ENCODE measurements at regions not wholly inside any gene's neighbourhood (a gene's known extent, or its start where the extent isn't known, plus 50 kb on each side); places are given as distances from the start of the nearest gene placed in this dataset.

GRCh38 chr2:147588191-147588590 lies 256.6 kb upstream of the ACVR2A start:
- no peak for DNase-seq
- peaks cover 0 to 6% (median 0%) of the 10 kb centered on the region in 5 experiments for H3K9me3 ChIP-seq (ENCODE audit: control extremely low read depth in 1 of 5, control insufficient read depth in 4 of 5, insufficient read depth in 2 of 5, low read depth in 1 of 5, low read length in 4 of 5)
- ChIA-PET POLR2A (no interaction called here), CTCF (interaction anchor here (1.1 to 1.3 kb wide), 2 partner anchors 12 to 245 kb away, joined by 3 read pairs; no protein-coding TSS in a partner anchor)
- H3K4me1 ChIP-seq (ENCODE audit: control extremely low read depth in 1 of 4, control insufficient read depth in 4 of 4, insufficient read depth in 4 of 4, low read length in 3 of 4): no peaks in the 10 kb centered on the region
- H3K27ac ChIP-seq (ENCODE audit: insufficient read depth in 1 of 2, low read depth in 1 of 2, low read length in 2 of 2, poor library complexity in 1 of 2, severe bottlenecking in 2 of 2): no peak overlapping the region
- no peaks in the 10 kb centered on the region for H3K27me3 ChIP-seq (replicated peaks in 2 of 5; ENCODE audit: control insufficient read depth in 4 of 5, insufficient read depth in 5 of 5, low read length in 4 of 5)
- no peak overlapping the region for H3K4me3 ChIP-seq (ENCODE audit: control insufficient read depth in 1 of 7, extremely low read depth in 1 of 7, insufficient read depth in 4 of 7, low read depth in 2 of 7, low read length in 6 of 7)
- 100% methylated on average over 1 of the region's 2 CpGs for WGBS (ENCODE audit: insufficient coverage)
- H3K36me3 ChIP-seq (ENCODE audit: control insufficient read depth in 4 of 4, insufficient read depth in 4 of 4, low read length in 3 of 4): no peaks in the 10 kb centered on the region

- 95% methylated on average over 3 of the region's 3 CpGs for WGBS (ENCODE audit: insufficient coverage)
- CTCF ChIA-PET: no interaction called here
- Histone ChIP-seq H3K4me1 (ENCODE audit: control extremely low read depth in 1 of 4, control insufficient read depth in 4 of 4, insufficient read depth in 4 of 4, low read length in 3 of 4) (no peaks in the 10 kb centered on the region), H3K27ac (ENCODE audit: insufficient read depth in 1 of 2, low read depth in 1 of 2, low read length in 2 of 2, poor library complexity in 1 of 2, severe bottlenecking in 2 of 2) (no peak overlapping the region), H3K9me3 (ENCODE audit: control extremely low read depth in 1 of 5, control insufficient read depth in 4 of 5, insufficient read depth in 2 of 5, low read depth in 1 of 5, low read length in 4 of 5) (peaks cover 0 to 5% (median 0%) of the 10 kb centered on the region in 5 experiments), H3K4me3 (ENCODE audit: control insufficient read depth in 1 of 7, extremely low read depth in 1 of 7, insufficient read depth in 4 of 7, low read depth in 2 of 7, low read length in 6 of 7) (no peak overlapping the region), H3K27me3 (replicated peaks in 2 of 5; ENCODE audit: control insufficient read depth in 4 of 5, insufficient read depth in 5 of 5, low read length in 4 of 5) (no peaks in the 10 kb centered on the region), H3K36me3 (ENCODE audit: control insufficient read depth in 4 of 4, insufficient read depth in 4 of 4, low read length in 3 of 4) (no peaks in the 10 kb centered on the region)
- POLR2A ChIA-PET: no interaction called here
- no peak for DNase-seq
Measured at GRCh38 chr2:147578529-147578928, 266.3 kb upstream of the ACVR2A start.

GRCh38 chr2:147577998-147578380 lies 266.8 kb upstream of the ACVR2A start:
- ChIA-PET CTCF (no interaction called here), POLR2A (no interaction called here)
- Histone ChIP-seq H3K4me3 (ENCODE audit: control insufficient read depth in 1 of 7, extremely low read depth in 1 of 7, insufficient read depth in 4 of 7, low read depth in 2 of 7, low read length in 6 of 7) (no peak overlapping the region), H3K36me3 (ENCODE audit: control insufficient read depth in 4 of 4, insufficient read depth in 4 of 4, low read length in 3 of 4) (no peaks in the 10 kb centered on the region), H3K4me1 (ENCODE audit: control extremely low read depth in 1 of 4, control insufficient read depth in 4 of 4, insufficient read depth in 4 of 4, low read length in 3 of 4) (no peaks in the 10 kb centered on the region), H3K9me3 (ENCODE audit: control extremely low read depth in 1 of 5, control insufficient read depth in 4 of 5, insufficient read depth in 2 of 5, low read depth in 1 of 5, low read length in 4 of 5) (peaks cover 0 to 2% (median 0%) of the 10 kb centered on the region in 5 experiments), H3K27ac (ENCODE audit: insufficient read depth in 1 of 2, low read depth in 1 of 2, low read length in 2 of 2, poor library complexity in 1 of 2, severe bottlenecking in 2 of 2) (no peak overlapping the region), H3K27me3 (replicated peaks in 2 of 5; ENCODE audit: control insufficient read depth in 4 of 5, insufficient read depth in 5 of 5, low read length in 4 of 5) (no peaks in the 10 kb centered on the region)
- WGBS (ENCODE audit: insufficient coverage): 100% methylated on average over 1 of the region's 2 CpGs
- no peak for DNase-seq

GRCh38 chr2:147577323-147577997 lies 267.4 kb upstream of the ACVR2A start:
- Histone ChIP-seq H3K36me3 (ENCODE audit: control insufficient read depth in 4 of 4, insufficient read depth in 4 of 4, low read length in 3 of 4) (no peaks in the 10 kb centered on the region), H3K9me3 (ENCODE audit: control extremely low read depth in 1 of 5, control insufficient read depth in 4 of 5, insufficient read depth in 2 of 5, low read depth in 1 of 5, low read length in 4 of 5) (peaks cover 0 to 1% (median 0%) of the 10 kb centered on the region in 5 experiments), H3K4me1 (ENCODE audit: control extremely low read depth in 1 of 4, control insufficient read depth in 4 of 4, insufficient read depth in 4 of 4, low read length in 3 of 4) (no peaks in the 10 kb centered on the region), H3K27me3 (replicated peaks in 2 of 5; ENCODE audit: control insufficient read depth in 4 of 5, insufficient read depth in 5 of 5, low read length in 4 of 5) (no peaks in the 10 kb centered on the region), H3K27ac (ENCODE audit: insufficient read depth in 1 of 2, low read depth in 1 of 2, low read length in 2 of 2, poor library complexity in 1 of 2, severe bottlenecking in 2 of 2) (no peak overlapping the region), H3K4me3 (ENCODE audit: control insufficient read depth in 1 of 7, extremely low read depth in 1 of 7, insufficient read depth in 4 of 7, low read depth in 2 of 7, low read length in 6 of 7) (no peak overlapping the region)
- ChIA-PET CTCF (no interaction called here), POLR2A (no interaction called here)
- WGBS (ENCODE audit: insufficient coverage): 87% methylated on average over 7 of the region's 8 CpGs
- no peak for DNase-seq

- H3K9me3 ChIP-seq (ENCODE audit: control extremely low read depth in 1 of 5, control insufficient read depth in 4 of 5, insufficient read depth in 2 of 5, low read depth in 1 of 5, low read length in 4 of 5): peaks cover 0 to 8% (median 0%) of the 10 kb centered on the region in 5 experiments
- ChIA-PET POLR2A (no interaction called here), CTCF (no interaction called here)
- no peaks in the 10 kb centered on the region for H3K36me3 ChIP-seq (ENCODE audit: control insufficient read depth in 4 of 4, insufficient read depth in 4 of 4, low read length in 3 of 4)
- no CpG with 5 or more reads among the region's 3 CpGs for WGBS (ENCODE audit: insufficient coverage)
- no peaks in the 10 kb centered on the region for H3K27me3 ChIP-seq (replicated peaks in 2 of 5; ENCODE audit: control insufficient read depth in 4 of 5, insufficient read depth in 5 of 5, low read length in 4 of 5)
- no peak overlapping the region for H3K27ac ChIP-seq (ENCODE audit: insufficient read depth in 1 of 2, low read depth in 1 of 2, low read length in 2 of 2, poor library complexity in 1 of 2, severe bottlenecking in 2 of 2)
- H3K4me1 ChIP-seq (ENCODE audit: control extremely low read depth in 1 of 4, control insufficient read depth in 4 of 4, insufficient read depth in 4 of 4, low read length in 3 of 4): no peaks in the 10 kb centered on the region
- DNase-seq: no peak
- H3K4me3 ChIP-seq (ENCODE audit: control insufficient read depth in 1 of 7, extremely low read depth in 1 of 7, insufficient read depth in 4 of 7, low read depth in 2 of 7, low read length in 6 of 7): no peak overlapping the region
Measured at GRCh38 chr2:147575106-147575505, 269.7 kb upstream of the ACVR2A start.

- H3K36me3 ChIP-seq (ENCODE audit: control insufficient read depth in 4 of 4, insufficient read depth in 4 of 4, low read length in 3 of 4): no peaks in the 10 kb centered on the region
- POLR2A ChIA-PET: no interaction called here
- no peak overlapping the region for H3K4me3 ChIP-seq (ENCODE audit: control insufficient read depth in 1 of 7, extremely low read depth in 1 of 7, insufficient read depth in 4 of 7, low read depth in 2 of 7, low read length in 6 of 7)
- no peaks in the 10 kb centered on the region for H3K4me1 ChIP-seq (ENCODE audit: control extremely low read depth in 1 of 4, control insufficient read depth in 4 of 4, insufficient read depth in 4 of 4, low read length in 3 of 4)
- peaks cover 0 to 8% (median 0%) of the 10 kb centered on the region in 5 experiments for H3K9me3 ChIP-seq (ENCODE audit: control extremely low read depth in 1 of 5, control insufficient read depth in 4 of 5, insufficient read depth in 2 of 5, low read depth in 1 of 5, low read length in 4 of 5)
- no peaks in the 10 kb centered on the region for H3K27me3 ChIP-seq (replicated peaks in 2 of 5; ENCODE audit: control insufficient read depth in 4 of 5, insufficient read depth in 5 of 5, low read length in 4 of 5)
- no peak overlapping the region for H3K27ac ChIP-seq (ENCODE audit: insufficient read depth in 1 of 2, low read depth in 1 of 2, low read length in 2 of 2, poor library complexity in 1 of 2, severe bottlenecking in 2 of 2)
- DNase-seq: no peak
- CTCF ChIA-PET: no interaction called here
- WGBS (ENCODE audit: insufficient coverage): 100% methylated on average over 2 of the region's 2 CpGs
Measured at GRCh38 chr2:147572622-147573021, 272.2 kb upstream of the ACVR2A start.

- Histone ChIP-seq H3K27me3 (replicated peaks in 2 of 5; ENCODE audit: control insufficient read depth in 4 of 5, insufficient read depth in 5 of 5, low read length in 4 of 5) (no peaks in the 10 kb centered on the region), H3K4me1 (ENCODE audit: control extremely low read depth in 1 of 4, control insufficient read depth in 4 of 4, insufficient read depth in 4 of 4, low read length in 3 of 4) (no peaks in the 10 kb centered on the region), H3K4me3 (ENCODE audit: control insufficient read depth in 1 of 7, extremely low read depth in 1 of 7, insufficient read depth in 4 of 7, low read depth in 2 of 7, low read length in 6 of 7) (no peak overlapping the region), H3K27ac (ENCODE audit: insufficient read depth in 1 of 2, low read depth in 1 of 2, low read length in 2 of 2, poor library complexity in 1 of 2, severe bottlenecking in 2 of 2) (no peak overlapping the region), H3K36me3 (ENCODE audit: control insufficient read depth in 4 of 4, insufficient read depth in 4 of 4, low read length in 3 of 4) (no peaks in the 10 kb centered on the region), H3K9me3 (ENCODE audit: control extremely low read depth in 1 of 5, control insufficient read depth in 4 of 5, insufficient read depth in 2 of 5, low read depth in 1 of 5, low read length in 4 of 5) (peaks cover 0 to 8% (median 0%) of the 10 kb centered on the region in 5 experiments)
- ChIA-PET POLR2A (no interaction called here), CTCF (no interaction called here)
- WGBS (ENCODE audit: insufficient coverage): 100% methylated on average over 1 of the region's 3 CpGs
- DNase-seq: no peak
Measured at GRCh38 chr2:147569426-147569825, 275.4 kb upstream of the ACVR2A start.

Data from common myeloid progenitor, CD34-positive (primary cell).